Smooth muscle cell (in vitro differentiated cells): ENCODE measurements at regions not wholly inside any gene's neighbourhood (a gene's known extent, or its start where the extent isn't known, plus 50 kb on each side); places are given as distances from the start of the nearest gene placed in this dataset.

ENCODE experiments used
- DNase-seq: peaks from one replicate; lab custom pipeline; 2025; ENCODE audit not compliant: unreplicated experiment; lab: John Stamatoyannopoulos, UW
- H2AFZ ChIP-seq: fragments of 200-600 bp; sonication (generic); 2 replicates; pipeline ENCODE4 v1.6.0; 2016; ENCODE audit warnings: antibody characterized with exemption, low read depth, mild to moderate bottlenecking
- H3F3A ChIP-seq: fragments of 200-600 bp; sonication (generic); 2 replicates; pipeline ENCODE4 v1.6.0; 2017; ENCODE audit warnings: antibody characterized with exemption, low read depth
- H3K27ac ChIP-seq: fragments of 200-600 bp; sonication (generic); 2 replicates; pipeline ENCODE4 v1.5.1; 2016; ENCODE audit warnings: low read depth, mild to moderate bottlenecking
- H3K27me3 ChIP-seq: fragments of 200-600 bp; sonication (generic); 2 replicates; pipeline ENCODE4 v1.6.1; 2016; ENCODE audit warnings: low read depth, mild to moderate bottlenecking
- H3K36me3 ChIP-seq: fragments of 200-600 bp; sonication (generic); 2 replicates; pipeline ENCODE4 v1.5.1; 2016; ENCODE audit warnings: low read depth
- H3K4me1 ChIP-seq: fragments of 200-600 bp; sonication (generic); 2 replicates; pipeline ENCODE4 v1.5.1; 2016; ENCODE audit warnings: low read depth
- H3K4me2 ChIP-seq: fragments of 200-600 bp; sonication (generic); 2 replicates; pipeline ENCODE4 v1.6.0; 2016; ENCODE audit warnings: mild to moderate bottlenecking
- H3K4me3 ChIP-seq: fragments of 200-600 bp; sonication (generic); 2 replicates; pipeline ENCODE4 v1.5.1; 2016; ENCODE audit warnings: mild to moderate bottlenecking
- H3K79me2 ChIP-seq: fragments of 200-600 bp; sonication (generic); 2 replicates; pipeline ENCODE4 v1.6.0; 2016; ENCODE audit warnings: low read depth, mild to moderate bottlenecking
- H3K9ac ChIP-seq: fragments of 200-600 bp; sonication (generic); 2 replicates; pipeline ENCODE4 v1.6.0; 2016; ENCODE audit warnings: low read depth
- H3K9me3 ChIP-seq: fragments of 200-600 bp; sonication (generic); replicated peaks from 2 replicates; pipeline ENCODE4 v1.5.1; 2016; ENCODE audit warnings: low read depth
- H4K20me1 ChIP-seq: fragments of 200-600 bp; sonication (generic); 2 replicates; pipeline ENCODE4 v1.6.0; 2016; ENCODE audit warnings: low read depth
- CTCF ChIP-seq: fragments of 200-600 bp; sonication (generic); IDR thresholded peaks from 2 replicates; pipeline ENCODE4 v1.5.1; 2017; ENCODE audit warnings: borderline replicate concordance, mild to moderate bottlenecking, antibody characterized with exemption; ENCODE audit not compliant: insufficient read depth, poor library complexity, severe bottlenecking
- WGBS: methylation state at CpG from one replicate; pipeline ENCODE4 v1.1.7; 2016; ENCODE audit warnings: low lambda C conversion rate; 5-methylcytosine and 5-hydroxymethylcytosine counted together

- Histone ChIP-seq H3K9ac (no peak overlapping the region), H3F3A (no peaks in the 10 kb centered on the region), H3K27me3 (no peaks in the 10 kb centered on the region), H3K9me3 (no peaks in the 10 kb centered on the region), H2AFZ (no peak overlapping the region), H4K20me1 (no peaks in the 10 kb centered on the region), H3K4me3 (no peak overlapping the region), H3K4me2 (no peak overlapping the region), H3K27ac (no peak overlapping the region), H3K4me1 (no peaks in the 10 kb centered on the region), H3K79me2 (no peaks in the 10 kb centered on the region), H3K36me3 (no peaks in the 10 kb centered on the region)
- DNase-seq: no peak
- TF ChIP-seq CTCF: no peak
- 75% methylated on average over 3 of the region's 3 CpGs for WGBS
Measured at GRCh38 chr18:40412410-40412809, 1542.6 kb upstream of the PIK3C3 start.

- DNase-seq: no peak
- WGBS: 53% methylated on average over 3 of the region's 3 CpGs
- H3K79me2 ChIP-seq: no peaks in the 10 kb centered on the region
Measured at GRCh38 chr18:40407909-40408308, 1547.1 kb upstream of the PIK3C3 start.

GRCh38 chr18:40404284-40404683 lies 1550.8 kb upstream of the PIK3C3 start:
- H3K27ac ChIP-seq: no peak overlapping the region
- H2AFZ ChIP-seq: no peak overlapping the region
- H3K4me2 ChIP-seq: no peak overlapping the region
- H3K4me1 ChIP-seq: no peaks in the 10 kb centered on the region
- H3K4me3 ChIP-seq: no peak overlapping the region
- H3K9ac ChIP-seq: no peak overlapping the region
- no peaks in the 10 kb centered on the region for H3K79me2 ChIP-seq
- H3K36me3 ChIP-seq: no peaks in the 10 kb centered on the region
- DNase-seq: no peak
- TF ChIP-seq CTCF: no peak
- H3K27me3 ChIP-seq: no peaks in the 10 kb centered on the region
- no peaks in the 10 kb centered on the region for H3K9me3 ChIP-seq
- H3F3A ChIP-seq: no peaks in the 10 kb centered on the region
- WGBS: 77% methylated on average over 1 of the region's 1 CpG
- H4K20me1 ChIP-seq: no peaks in the 10 kb centered on the region

More at GRCh38 chr18:40407909-40408308, 1547.1 kb upstream of the PIK3C3 start:
- no peaks in the 10 kb centered on the region for H3K36me3 ChIP-seq
- H3K4me2 ChIP-seq: no peak overlapping the region
- H3K9ac ChIP-seq: no peak overlapping the region
- H3K27ac ChIP-seq: no peak overlapping the region
- no peaks in the 10 kb centered on the region for H4K20me1 ChIP-seq
- no peaks in the 10 kb centered on the region for H3K9me3 ChIP-seq
- no peak overlapping the region for H3K4me3 ChIP-seq
- no peaks in the 10 kb centered on the region for H3K27me3 ChIP-seq
- no peak overlapping the region for H2AFZ ChIP-seq
- H3F3A ChIP-seq: no peaks in the 10 kb centered on the region
- TF ChIP-seq CTCF: no peak
- H3K4me1 ChIP-seq: no peaks in the 10 kb centered on the region

- Histone ChIP-seq H3K79me2 (no peaks in the 10 kb centered on the region), H3K27me3 (no peaks in the 10 kb centered on the region), H3K4me2 (no peak overlapping the region), H3K4me3 (no peak overlapping the region), H3K9me3 (no peaks in the 10 kb centered on the region), H3F3A (no peaks in the 10 kb centered on the region), H3K27ac (no peak overlapping the region), H3K36me3 (no peaks in the 10 kb centered on the region), H3K4me1 (no peaks in the 10 kb centered on the region), H4K20me1 (no peaks in the 10 kb centered on the region), H3K9ac (no peak overlapping the region), H2AFZ (no peak overlapping the region)
- TF ChIP-seq CTCF: no peak
- DNase-seq: no peak
- WGBS: 70% methylated on average over 1 of the region's 1 CpG
Measured at GRCh38 chr18:40402052-40402451, 1553.0 kb upstream of the PIK3C3 start.
